ENCODE measurements at regions not wholly inside any gene's neighbourhood (a gene's known extent, or its start where the extent isn't known, plus 50 kb on each side); places are given as distances from the start of the nearest gene placed in this dataset.
"Not testable (repeated sequence)": the region's sequence is repeated elsewhere in the genome, so short reads cannot be mapped to it uniquely, and the experiment has no call there.

- DNase-seq = no peak
These were observed 1282.7 kb upstream of the GYPC start for GRCh38 chr2:125373293-125373692.

- DNase-seq = no peak
These were observed 1269.9 kb upstream of the GYPC start for GRCh38 chr2:125386074-125386473.

- no peak for DNase-seq
These were observed 1258.3 kb upstream of the GYPC start for GRCh38 chr2:125397535-125398251.

GRCh38 chr2:125398738-125399524 lies 1257.0 kb upstream of the GYPC start:
- DNase-seq = no peak

GRCh38 chr2:125405816-125406215 lies 1250.1 kb upstream of the GYPC start:
- DNase-seq = no peak

GRCh38 chr2:125408874-125409538 lies 1247.0 kb upstream of the GYPC start:
- no peak for DNase-seq

GRCh38 chr2:125418483-125418882 lies 1237.5 kb upstream of the GYPC start:
- DNase-seq = no peak

- DNase-seq = not testable (repeated sequence)
These were observed 1233.7 kb upstream of the GYPC start for GRCh38 chr2:125422198-125422770.

GRCh38 chr2:125424266-125424785 lies 1231.6 kb upstream of the GYPC start:
- DNase-seq = no peak

GRCh38 chr2:125427721-125428315 lies 1228.1 kb upstream of the GYPC start:
- no peak for DNase-seq

GRCh38 chr2:125444106-125444505 lies 1211.9 kb upstream of the GYPC start:
- no peak for DNase-seq

- DNase-seq = no peak
These were observed 1210.5 kb upstream of the GYPC start for GRCh38 chr2:125445495-125445894.

- DNase-seq = no peak
These were observed 1205.9 kb upstream of the GYPC start for GRCh38 chr2:125450092-125450491.

- DNase-seq = no peak
These were observed 1200.8 kb upstream of the GYPC start for GRCh38 chr2:125455110-125455509.

- no peak for DNase-seq
These were observed 1199.1 kb upstream of the GYPC start for GRCh38 chr2:125456693-125457363.

- no peak for DNase-seq
These were observed 1184.0 kb upstream of the GYPC start for GRCh38 chr2:125471963-125472362.

GRCh38 chr2:125479143-125479636 lies 1176.8 kb upstream of the GYPC start:
- DNase-seq = no peak

GRCh38 chr2:125490308-125490707 lies 1165.7 kb upstream of the GYPC start:
- no peak for DNase-seq

GRCh38 chr2:125491663-125492062 lies 1164.3 kb upstream of the GYPC start:
- DNase-seq = no peak

GRCh38 chr2:125512313-125512712 lies 1143.6 kb upstream of the GYPC start:
- no peak for DNase-seq

GRCh38 chr2:125516496-125517109 lies 1139.4 kb upstream of the GYPC start:
- DNase-seq = no peak

GRCh38 chr2:125526093-125526492 lies 1129.9 kb upstream of the GYPC start:
- DNase-seq = no peak

Measured in activated CD4-positive, CD25-positive, alpha-beta regulatory T cell treated with anti-CD3 and anti-CD28 coated beads, Interleukin-2, amount 50 U/mL, for 72 hours (primary cell).